ENCODE measurements at regions not wholly inside any gene's neighbourhood (a gene's known extent, or its start where the extent isn't known, plus 50 kb on each side); places are given as distances from the start of the nearest gene placed in this dataset.
A peak's percentile ranks its signal among the peaks of the same experiment; 100 is the strongest.

- H3K4me1 Mint-ChIP-seq = no peaks in the 10 kb centered on the region
- H3K27ac Mint-ChIP-seq (ENCODE audit: unreplicated experiment) = no peak overlapping the region
- no peak for TF ChIP-seq CTCF (conservative IDR thresholded peaks at IDR 0.05)
- no peaks in the 10 kb centered on the region for H3K9me3 Mint-ChIP-seq
- no peaks in the 10 kb centered on the region for H3K27me3 Mint-ChIP-seq (ENCODE audit: low read depth)
- DNase-seq (ENCODE audit: low read depth, low spot score) = no peak
- no peak overlapping the region for H3K4me3 Mint-ChIP-seq
- H3K36me3 Mint-ChIP-seq (ENCODE audit: low read depth) = no peaks in the 10 kb centered on the region
Measured at GRCh38 chr15:35211240-35211902, 126.3 kb upstream of the NANOGP8 start.

GRCh38 chr15:35210370-35210769, 125.3 kb upstream of the NANOGP8 start:
- TF ChIP-seq CTCF (conservative IDR thresholded peaks at IDR 0.05) = no peak
- Mint-ChIP-seq H3K4me3 (no peak overlapping the region), H3K36me3 (ENCODE audit: low read depth) (no peaks in the 10 kb centered on the region), H3K9me3 (no peaks in the 10 kb centered on the region), H3K4me1 (no peaks in the 10 kb centered on the region), H3K27me3 (ENCODE audit: low read depth) (no peaks in the 10 kb centered on the region), H3K27ac (ENCODE audit: unreplicated experiment) (no peak overlapping the region)
- no peak for DNase-seq (ENCODE audit: low read depth, low spot score)

- DNase-seq (ENCODE audit: low read depth, low spot score) = no peak
- H3K36me3 Mint-ChIP-seq (ENCODE audit: low read depth) = no peaks in the 10 kb centered on the region
- H3K4me3 Mint-ChIP-seq = no peak overlapping the region
- no peaks in the 10 kb centered on the region for H3K9me3 Mint-ChIP-seq
- peaks cover under 1% of the 10 kb centered on the region for H3K4me1 Mint-ChIP-seq
- no peak overlapping the region for H3K27ac Mint-ChIP-seq (ENCODE audit: unreplicated experiment)
- no peak for TF ChIP-seq CTCF (conservative IDR thresholded peaks at IDR 0.05)
- H3K27me3 Mint-ChIP-seq (ENCODE audit: low read depth) = no peaks in the 10 kb centered on the region
Measured at GRCh38 chr15:35209838-35210237, 124.7 kb upstream of the NANOGP8 start.

- Mint-ChIP-seq H3K36me3 (ENCODE audit: low read depth) (no peaks in the 10 kb centered on the region), H3K9me3 (no peaks in the 10 kb centered on the region), H3K27me3 (ENCODE audit: low read depth) (no peaks in the 10 kb centered on the region), H3K4me3 (no peak overlapping the region), H3K4me1 (peaks cover 3% of the 10 kb centered on the region), H3K27ac (ENCODE audit: unreplicated experiment) (no peak overlapping the region)
- no peak for DNase-seq (ENCODE audit: low read depth, low spot score)
- no peak for TF ChIP-seq CTCF (conservative IDR thresholded peaks at IDR 0.05)
Measured at GRCh38 chr15:35208353-35208752, 123.3 kb upstream of the NANOGP8 start.

- H3K27ac Mint-ChIP-seq (ENCODE audit: unreplicated experiment) = no peak overlapping the region
- H3K4me1 Mint-ChIP-seq = peaks cover 3% of the 10 kb centered on the region
- DNase-seq (ENCODE audit: low read depth, low spot score) = no peak
- no peaks in the 10 kb centered on the region for H3K9me3 Mint-ChIP-seq
- TF ChIP-seq CTCF (conservative IDR thresholded peaks at IDR 0.05) = peak; percentile 57
- no peaks in the 10 kb centered on the region for H3K36me3 Mint-ChIP-seq (ENCODE audit: low read depth)
- H3K4me3 Mint-ChIP-seq = no peak overlapping the region
- H3K27me3 Mint-ChIP-seq (ENCODE audit: low read depth) = no peaks in the 10 kb centered on the region
Measured at GRCh38 chr15:35206060-35206675, 121.1 kb upstream of the NANOGP8 start.

Measured in neural crest cell (in vitro differentiated cells).